DOHH2 (cell line): ENCODE measurements at regions not wholly inside any gene's neighbourhood (a gene's known extent, or its start where the extent isn't known, plus 50 kb on each side); places are given as distances from the start of the nearest gene placed in this dataset.

ENCODE experiments used
- H3F3A ChIP-seq: fragments of 200-600 bp; sonication (generic), shearing (Covaris generic); 2 replicates; pipeline ENCODE4 v1.6.0; 2016; ENCODE audit warnings: antibody characterized with exemption, mild to moderate bottlenecking; ENCODE audit not compliant: control insufficient read depth, insufficient read depth
- H3K27ac ChIP-seq: fragments of 200-600 bp; sonication (generic); 2 replicates; pipeline ENCODE4 v1.5.1; 2014; ENCODE audit warnings: low read depth, mild to moderate bottlenecking, low read length, moderate library complexity
- H3K27me3 ChIP-seq: fragments of 200-600 bp; sonication (generic); 2 replicates; pipeline ENCODE4 v1.6.1; 2014; ENCODE audit warnings: mild to moderate bottlenecking, low read length, mixed read lengths; ENCODE audit not compliant: control insufficient read depth
- H3K36me3 ChIP-seq: fragments of 200-600 bp; sonication (generic); 2 replicates; pipeline ENCODE4 v1.6.1; 2014; ENCODE audit warnings: mild to moderate bottlenecking, low read length, moderate library complexity, mixed read lengths; ENCODE audit not compliant: control insufficient read depth
- H3K4me1 ChIP-seq: fragments of 200-600 bp; sonication (generic); 2 replicates; pipeline ENCODE4 v1.6.1; 2014; ENCODE audit warnings: mild to moderate bottlenecking, low read length, mixed read lengths; ENCODE audit not compliant: control insufficient read depth
- H3K4me2 ChIP-seq: fragments of 200-600 bp; sonication (generic); 2 replicates; pipeline ENCODE4 v1.6.0; 2014; ENCODE audit warnings: mild to moderate bottlenecking, low read length, moderate library complexity
- H3K4me3 ChIP-seq: fragments of 200-600 bp; sonication (generic); 2 replicates; pipeline ENCODE4 v1.5.1; 2014; ENCODE audit warnings: mild to moderate bottlenecking, low read length, mixed read lengths
- H3K79me2 ChIP-seq: fragments of 200-600 bp; sonication (generic); 2 replicates; pipeline ENCODE4 v1.6.1; 2014; ENCODE audit warnings: mild to moderate bottlenecking, low read length, mixed read lengths; ENCODE audit not compliant: control insufficient read depth
- H3K9me2 ChIP-seq: fragments of 200-600 bp; sonication (generic); replicated peaks from 2 replicates; pipeline ENCODE4 v1.6.1; 2014; ENCODE audit warnings: mild to moderate bottlenecking, low read length, mixed read lengths; ENCODE audit not compliant: control insufficient read depth
- H3K9me3 ChIP-seq: fragments of 200-600 bp; sonication (generic); 2 replicates; pipeline ENCODE4 v1.6.1; 2014; ENCODE audit warnings: antibody characterized with exemption, low read length, mixed read lengths; ENCODE audit not compliant: control insufficient read depth, insufficient read depth
- H4K20me1 ChIP-seq: fragments of 200-600 bp; sonication (generic); 2 replicates; pipeline ENCODE4 v1.6.0; 2014; ENCODE audit warnings: low read depth, mild to moderate bottlenecking, antibody characterized with exemption, low read length, moderate library complexity; ENCODE audit not compliant: control insufficient read depth, insufficient read depth
- CTCF ChIP-seq: fragments of 200-600 bp; sonication (generic); IDR thresholded peaks from one replicate; pipeline ENCODE4 v1.5.1; 2014; ENCODE audit warnings: antibody characterized with exemption, mild to moderate bottlenecking, low read depth, low read length; ENCODE audit not compliant: poor library complexity, severe bottlenecking
- EZH2phosphoT487 ChIP-seq: fragments of 200-600 bp; sonication (generic); IDR thresholded peaks from 2 replicates; pipeline ENCODE4 v1.6.1; 2017; ENCODE audit warnings: borderline replicate concordance, mild to moderate bottlenecking, antibody characterized with exemption, low read length, moderate library complexity, mixed read lengths

GRCh38 chr4:106582103-106582502 is 213.5 kb upstream of the GIMD1 start:
- Histone ChIP-seq H3K27me3 (no peaks in the 10 kb centered on the region), H3K4me2 (no peak overlapping the region)
- TF ChIP-seq CTCF: no peak
- TF ChIP-seq EZH2phosphoT487: no peak

GRCh38 chr4:106579236-106579635 is 210.7 kb upstream of the GIMD1 start:
- Histone ChIP-seq H3K27me3 (no peaks in the 10 kb centered on the region), H3K79me2 (no peaks in the 10 kb centered on the region), H4K20me1 (no peaks in the 10 kb centered on the region), H3K36me3 (no peaks in the 10 kb centered on the region), H3K4me1 (no peaks in the 10 kb centered on the region), H3K9me2 (no peaks in the 10 kb centered on the region), H3K4me2 (no peak overlapping the region), H3K4me3 (no peak overlapping the region), H3K27ac (no peak overlapping the region), H3K9me3 (no peaks in the 10 kb centered on the region), H3F3A (no peaks in the 10 kb centered on the region)
- TF ChIP-seq CTCF (no peak), EZH2phosphoT487 (no peak)

More at GRCh38 chr4:106582103-106582502, 213.5 kb upstream of the GIMD1 start:
- Histone ChIP-seq H3K4me3 (no peak overlapping the region), H3F3A (no peaks in the 10 kb centered on the region), H3K9me2 (no peaks in the 10 kb centered on the region), H3K79me2 (no peaks in the 10 kb centered on the region), H3K36me3 (no peaks in the 10 kb centered on the region), H4K20me1 (no peaks in the 10 kb centered on the region), H3K9me3 (no peaks in the 10 kb centered on the region), H3K27ac (no peak overlapping the region), H3K4me1 (no peaks in the 10 kb centered on the region)

GRCh38 chr4:106569146-106570031 is 200.8 kb upstream of the GIMD1 start:
- H4K20me1 ChIP-seq: no peaks in the 10 kb centered on the region
- no peaks in the 10 kb centered on the region for H3K27me3 ChIP-seq
- H3K36me3 ChIP-seq: no peaks in the 10 kb centered on the region
- H3K9me2 ChIP-seq: no peaks in the 10 kb centered on the region
- H3K9me3 ChIP-seq: no peaks in the 10 kb centered on the region
- H3K4me3 ChIP-seq: no peak overlapping the region
- H3K79me2 ChIP-seq: no peaks in the 10 kb centered on the region
- no peaks in the 10 kb centered on the region for H3K4me1 ChIP-seq
- H3F3A ChIP-seq: no peaks in the 10 kb centered on the region
- no peak overlapping the region for H3K4me2 ChIP-seq
- no peak overlapping the region for H3K27ac ChIP-seq
- no peak for TF ChIP-seq CTCF
